Upper lobe of right lung (tissue), 1 donor: ENCODE measurements at regions not wholly inside any gene's neighbourhood (a gene's known extent, or its start where the extent isn't known, plus 50 kb on each side); places are given as distances from the start of the nearest gene placed in this dataset.

Experiments used
- ATAC-seq: fragments of 200-7000 bp; cut with Tn5 transposase; one replicate; pipeline ENCODE4 v1.9.1; 2020; ENCODE audit warnings: mild to moderate bottlenecking, moderate library complexity
- DNase-seq: peaks from one replicate; pipeline ENCODE4 v3.0.0-alpha.2; 2020
- H3K27ac ChIP-seq: fragments of 200-600 bp; one replicate; pipeline ENCODE4 v1.8.0; 2022
- H3K27me3 ChIP-seq: fragments of 200-600 bp; one replicate; pipeline ENCODE4 v1.8.0; 2022; ENCODE audit warnings: mild to moderate bottlenecking
- H3K36me3 ChIP-seq: fragments of 200-600 bp; one replicate; pipeline ENCODE4 v1.8.0; 2022
- H3K4me1 ChIP-seq: fragments of 200-600 bp; one replicate; pipeline ENCODE4 v1.8.0; 2022
- H3K4me3 ChIP-seq: fragments of 200-600 bp; one replicate; pipeline ENCODE4 v1.8.0; 2022; ENCODE audit warnings: mild to moderate bottlenecking
- H3K9me3 ChIP-seq: fragments of 200-600 bp; one replicate; pipeline ENCODE4 v1.8.0; 2022
- intact Hi-C: fragments of 100-400 bp; cut with DNase I; formaldehyde crosslinking; loops from one replicate; pipeline ENCODE4 v1.11.0; 2022
- TF ChIP-seq, protein P1 (sequence below): fragments of 200-600 bp; IDR thresholded peaks from one replicate; pipeline ENCODE4 v1.8.0; 2022; ENCODE audit warnings: antibody characterized with exemption
- donor health status: DM: no; HTN: yes; CAD: no; lungs with severe emphysema.

DNA sequence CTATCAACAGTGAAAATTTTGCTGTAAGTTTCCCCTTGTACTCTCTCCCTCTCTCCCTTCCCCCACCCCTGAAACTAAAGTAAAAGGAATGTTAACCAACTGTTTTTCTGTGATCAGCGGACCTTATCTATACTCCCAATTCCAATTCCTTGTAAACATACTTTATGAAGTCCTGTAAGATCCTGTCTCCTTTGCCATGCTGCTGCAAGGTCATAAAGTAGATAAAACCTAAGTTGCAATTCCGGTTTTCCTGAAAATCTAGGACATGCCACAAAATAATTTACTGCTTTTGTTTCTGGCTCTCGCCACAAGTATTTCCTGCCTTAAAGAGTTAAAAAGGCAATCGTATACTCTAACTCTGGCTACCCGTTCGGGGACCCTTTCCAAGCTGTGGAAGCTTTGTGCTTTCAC, 1469.0 kb downstream of the LRRC4C start:
- intact Hi-C loops = no loop called here
- no peaks in the 10 kb centered on the region for H3K36me3 ChIP-seq
- DNase-seq = no peak
- TF ChIP-seq, protein P1, sequence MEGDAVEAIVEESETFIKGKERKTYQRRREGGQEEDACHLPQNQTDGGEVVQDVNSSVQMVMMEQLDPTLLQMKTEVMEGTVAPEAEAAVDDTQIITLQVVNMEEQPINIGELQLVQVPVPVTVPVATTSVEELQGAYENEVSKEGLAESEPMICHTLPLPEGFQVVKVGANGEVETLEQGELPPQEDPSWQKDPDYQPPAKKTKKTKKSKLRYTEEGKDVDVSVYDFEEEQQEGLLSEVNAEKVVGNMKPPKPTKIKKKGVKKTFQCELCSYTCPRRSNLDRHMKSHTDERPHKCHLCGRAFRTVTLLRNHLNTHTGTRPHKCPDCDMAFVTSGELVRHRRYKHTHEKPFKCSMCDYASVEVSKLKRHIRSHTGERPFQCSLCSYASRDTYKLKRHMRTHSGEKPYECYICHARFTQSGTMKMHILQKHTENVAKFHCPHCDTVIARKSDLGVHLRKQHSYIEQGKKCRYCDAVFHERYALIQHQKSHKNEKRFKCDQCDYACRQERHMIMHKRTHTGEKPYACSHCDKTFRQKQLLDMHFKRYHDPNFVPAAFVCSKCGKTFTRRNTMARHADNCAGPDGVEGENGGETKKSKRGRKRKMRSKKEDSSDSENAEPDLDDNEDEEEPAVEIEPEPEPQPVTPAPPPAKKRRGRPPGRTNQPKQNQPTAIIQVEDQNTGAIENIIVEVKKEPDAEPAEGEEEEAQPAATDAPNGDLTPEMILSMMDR = no peak
- H3K4me1 ChIP-seq = no peaks in the 10 kb centered on the region
- no peak overlapping the region for H3K27ac ChIP-seq
- ATAC-seq = no peak
- H3K4me3 ChIP-seq = no peak overlapping the region
- H3K9me3 ChIP-seq = no peaks in the 10 kb centered on the region
- H3K27me3 ChIP-seq = no peaks in the 10 kb centered on the region

GRCh38 chr11:39975091-39975490, 1484.4 kb downstream of the LRRC4C start:
- DNase-seq (no peak), ATAC-seq (no peak)
- no peaks in the 10 kb centered on the region for H3K36me3 ChIP-seq
- H3K9me3 ChIP-seq = no peaks in the 10 kb centered on the region
- intact Hi-C loops = no loop called here
- H3K27me3 ChIP-seq = no peaks in the 10 kb centered on the region
- no peak overlapping the region for H3K27ac ChIP-seq
- no peaks in the 10 kb centered on the region for H3K4me1 ChIP-seq
- TF ChIP-seq, protein P1 = no peak
- no peak overlapping the region for H3K4me3 ChIP-seq

DNA sequence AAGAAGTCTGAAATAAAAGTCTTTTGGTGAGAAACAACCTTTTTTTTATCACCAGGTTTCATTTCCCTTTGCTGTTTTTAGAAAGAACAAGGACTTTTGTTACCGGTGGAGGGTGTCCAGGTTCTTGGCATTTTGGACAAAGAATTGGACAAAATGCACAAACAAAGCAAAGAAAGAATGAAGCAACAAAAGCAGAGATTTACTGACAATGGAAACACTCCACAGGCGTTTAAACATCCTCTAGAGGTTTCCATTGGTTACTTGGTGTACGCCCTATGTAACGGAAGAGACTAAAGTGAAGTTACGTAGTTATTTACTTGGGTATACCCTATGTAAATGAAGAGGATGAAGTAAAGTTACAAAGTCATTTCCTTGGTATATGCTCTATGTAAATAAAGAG, 1487.0 kb downstream of the LRRC4C start:
- intact Hi-C loops = no loop called here
- Histone ChIP-seq H3K4me1 (no peaks in the 10 kb centered on the region), H3K27ac (no peak overlapping the region), H3K4me3 (no peak overlapping the region), H3K36me3 (no peaks in the 10 kb centered on the region), H3K9me3 (no peaks in the 10 kb centered on the region), H3K27me3 (no peaks in the 10 kb centered on the region)
- no peak for DNase-seq
- TF ChIP-seq, protein P1 = no peak
- ATAC-seq = peak; percentile 10

GRCh38 chr11:39971938-39972337, 1487.5 kb downstream of the LRRC4C start:
- ATAC-seq (no peak), DNase-seq (no peak)
- H3K9me3 ChIP-seq = no peaks in the 10 kb centered on the region
- TF ChIP-seq, protein P1 = no peak
- no peaks in the 10 kb centered on the region for H3K36me3 ChIP-seq
- H3K4me3 ChIP-seq = no peak overlapping the region
- H3K27me3 ChIP-seq = no peaks in the 10 kb centered on the region
- H3K4me1 ChIP-seq = no peaks in the 10 kb centered on the region
- intact Hi-C loops = no loop called here
- no peak overlapping the region for H3K27ac ChIP-seq

GRCh38 chr11:39968071-39968470, 1491.4 kb downstream of the LRRC4C start:
- ATAC-seq (no peak), DNase-seq (no peak)
- Histone ChIP-seq H3K27me3 (no peaks in the 10 kb centered on the region), H3K36me3 (no peaks in the 10 kb centered on the region), H3K27ac (no peak overlapping the region), H3K4me3 (no peak overlapping the region), H3K9me3 (no peaks in the 10 kb centered on the region), H3K4me1 (no peaks in the 10 kb centered on the region)
- intact Hi-C loops = no loop called here
- TF ChIP-seq, protein P1 = no peak

DNA sequence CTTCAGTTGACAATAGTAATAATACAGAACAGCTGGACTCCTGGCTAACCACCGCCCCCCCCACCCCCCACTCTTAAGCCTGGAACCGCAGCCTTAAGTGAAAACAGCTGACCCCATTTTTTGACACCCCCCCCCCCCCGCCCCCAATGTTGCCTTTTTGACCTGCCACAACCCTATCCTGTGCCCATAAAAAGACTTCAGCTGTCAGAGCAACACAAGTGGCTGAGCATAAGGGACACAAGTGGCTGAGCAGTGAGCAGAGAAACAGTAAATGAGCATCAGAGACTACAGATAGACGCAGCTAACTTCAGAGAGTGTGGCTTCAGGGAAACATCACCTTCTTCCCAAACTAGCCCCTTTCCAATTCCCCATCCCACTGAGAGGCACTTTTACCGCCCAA, 1493.8 kb downstream of the LRRC4C start:
- Histone ChIP-seq H3K27ac (no peak overlapping the region), H3K9me3 (no peaks in the 10 kb centered on the region), H3K27me3 (no peaks in the 10 kb centered on the region), H3K4me3 (no peak overlapping the region), H3K36me3 (no peaks in the 10 kb centered on the region), H3K4me1 (no peaks in the 10 kb centered on the region)
- TF ChIP-seq, protein P1 = no peak
- intact Hi-C loops = no loop called here
- no peak for DNase-seq
- ATAC-seq = no peak
